ENCODE measurements at regions not wholly inside any gene's neighbourhood (a gene's known extent, or its start where the extent isn't known, plus 50 kb on each side); places are given as distances from the start of the nearest gene placed in this dataset.

- TF ChIP-seq CTCF (IDR thresholded peaks at IDR 0.05) (no peak), POLR2A (IDR thresholded peaks at IDR 0.05) (no peak)
These were observed 1722.4 kb downstream of the PLA2G4A start for GRCh38 chr1:188551176-188551575.

Data from body of pancreas (tissue), 4 donors.